Vagina (tissue), 2 donors: ENCODE measurements at regions not wholly inside any gene's neighbourhood (a gene's known extent, or its start where the extent isn't known, plus 50 kb on each side); places are given as distances from the start of the nearest gene placed in this dataset.

Source experiments
- DNase-seq, 2 donors: peaks; one replicate each; pipeline ENCODE4 v3.0.0-alpha.2; 2017; ENCODE audit errors: extremely low spot score in 2 of 2
- H3K27ac ChIP-seq: fragments of 200-600 bp; sonication (generic); one replicate; pipeline ENCODE4 v1.5.1; 2019
- H3K27me3 ChIP-seq: fragments of 200-600 bp; sonication (generic); one replicate; pipeline ENCODE4 v1.5.1; 2019
- H3K36me3 ChIP-seq, 2 donors: fragments of 200-600 bp; sonication (generic); one replicate each; pipeline ENCODE4 v1.5.1; 2017 to 2019
- H3K4me1 ChIP-seq: fragments of 200-600 bp; sonication (generic); one replicate; pipeline ENCODE4 v1.5.1; 2019
- H3K4me3 ChIP-seq, 2 donors: fragments of 200-600 bp; sonication (generic); 1 replicate in 1 of 2; 2 replicates in 1 of 2; pipeline ENCODE4 v1.5.1; 2016 to 2019
- H3K9me3 ChIP-seq: fragments of 200-600 bp; sonication (generic); one replicate; pipeline ENCODE4 v1.5.1; 2019
- POLR2A ChIP-seq, 2 donors: fragments of 450-650 bp; IDR thresholded peaks; one replicate each; pipeline ENCODE4 v1.6.1; 2017; ENCODE audit warnings: antibody characterized with exemption in 2 of 2, mild to moderate bottlenecking in 2 of 2, moderate library complexity in 2 of 2
- POLR2AphosphoS5 ChIP-seq, 2 donors: sonication (generic); formaldehyde crosslinking; IDR thresholded peaks; one replicate each; pipeline ENCODE4 v1.9.0; 2017; ENCODE audit warnings: antibody characterized with exemption in 2 of 2, mild to moderate bottlenecking in 2 of 2, low read depth in 1 of 2; ENCODE audit not compliant: insufficient read depth in 1 of 2
- intact Hi-C: fragments of 100-400 bp; cut with DNase I; formaldehyde crosslinking; loops from one replicate; pipeline ENCODE4 v1.15.1; 2023
- TF ChIP-seq, protein P1 (sequence below), 3 experiments: fragments of 450-650 bp in 2 of 3; fragments of 200-600 bp in 1 of 3; sonication (generic) in 1 of 3; IDR thresholded peaks; one replicate each; pipeline ENCODE4 v1.5.1; 2017 to 2019; ENCODE audit warnings: antibody characterized with exemption in 3 of 3, mild to moderate bottlenecking in 2 of 3, moderate library complexity in 2 of 3

DNA sequence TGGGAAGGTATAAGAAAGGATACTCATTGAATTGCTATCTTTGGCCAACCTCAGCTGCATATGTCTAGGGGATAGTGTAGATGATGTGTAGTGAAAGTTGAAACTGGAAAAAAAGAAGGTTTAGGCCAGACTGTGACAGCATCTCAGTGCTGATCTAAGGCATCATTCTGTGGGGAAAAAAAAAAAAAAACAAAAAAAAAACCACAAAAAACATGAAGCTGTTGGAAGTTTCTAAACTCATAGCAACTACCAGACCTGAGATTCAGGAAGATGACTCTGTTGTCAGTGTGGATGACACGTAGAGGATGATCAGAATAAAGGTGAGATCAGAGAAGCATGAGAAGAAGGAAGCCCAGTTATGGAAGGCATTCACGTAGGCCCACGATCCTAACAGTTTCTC is 100.8 kb upstream of the CNKSR3 start:
- intact Hi-C loops: no loop called here
- TF ChIP-seq, protein P1, sequence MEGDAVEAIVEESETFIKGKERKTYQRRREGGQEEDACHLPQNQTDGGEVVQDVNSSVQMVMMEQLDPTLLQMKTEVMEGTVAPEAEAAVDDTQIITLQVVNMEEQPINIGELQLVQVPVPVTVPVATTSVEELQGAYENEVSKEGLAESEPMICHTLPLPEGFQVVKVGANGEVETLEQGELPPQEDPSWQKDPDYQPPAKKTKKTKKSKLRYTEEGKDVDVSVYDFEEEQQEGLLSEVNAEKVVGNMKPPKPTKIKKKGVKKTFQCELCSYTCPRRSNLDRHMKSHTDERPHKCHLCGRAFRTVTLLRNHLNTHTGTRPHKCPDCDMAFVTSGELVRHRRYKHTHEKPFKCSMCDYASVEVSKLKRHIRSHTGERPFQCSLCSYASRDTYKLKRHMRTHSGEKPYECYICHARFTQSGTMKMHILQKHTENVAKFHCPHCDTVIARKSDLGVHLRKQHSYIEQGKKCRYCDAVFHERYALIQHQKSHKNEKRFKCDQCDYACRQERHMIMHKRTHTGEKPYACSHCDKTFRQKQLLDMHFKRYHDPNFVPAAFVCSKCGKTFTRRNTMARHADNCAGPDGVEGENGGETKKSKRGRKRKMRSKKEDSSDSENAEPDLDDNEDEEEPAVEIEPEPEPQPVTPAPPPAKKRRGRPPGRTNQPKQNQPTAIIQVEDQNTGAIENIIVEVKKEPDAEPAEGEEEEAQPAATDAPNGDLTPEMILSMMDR (IDR thresholded peaks at IDR 0.05): no peak
- TF ChIP-seq POLR2A (IDR thresholded peaks at IDR 0.05) (no peak), POLR2AphosphoS5 (IDR thresholded peaks at IDR 0.05; ENCODE audit: insufficient read depth in 1 of 2, low read depth in 1 of 2) (no peak)
- H3K36me3 ChIP-seq: no peaks in the 10 kb centered on the region
- no peak overlapping the region for H3K4me3 ChIP-seq
- no peak for DNase-seq
- no peaks in the 10 kb centered on the region for H3K27me3 ChIP-seq
- no peaks in the 10 kb centered on the region for H3K9me3 ChIP-seq
- no peak overlapping the region for H3K27ac ChIP-seq
- H3K4me1 ChIP-seq: no peaks in the 10 kb centered on the region

DNA sequence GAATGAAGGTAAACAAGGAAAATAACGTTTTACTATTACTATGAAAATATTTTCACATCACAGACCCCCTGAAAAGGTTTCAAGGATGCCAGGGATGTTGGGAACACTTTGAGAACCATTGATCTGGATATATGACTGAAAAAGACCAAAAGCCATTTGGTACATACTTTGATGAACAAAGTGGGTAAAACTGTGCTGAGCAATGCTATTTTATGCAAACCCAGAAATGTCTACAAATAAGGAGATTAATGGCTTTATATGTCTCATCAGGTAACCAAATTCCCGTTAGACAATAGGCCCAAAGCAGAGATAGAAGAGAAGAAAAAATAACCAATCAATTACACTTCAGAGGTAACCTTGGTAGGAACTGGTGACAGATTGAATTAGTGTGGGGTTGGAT is 101.4 kb upstream of the CNKSR3 start:
- Histone ChIP-seq H3K27me3 (no peaks in the 10 kb centered on the region), H3K4me3 (no peak overlapping the region), H3K9me3 (no peaks in the 10 kb centered on the region), H3K27ac (no peak overlapping the region), H3K4me1 (no peaks in the 10 kb centered on the region), H3K36me3 (no peaks in the 10 kb centered on the region)
- intact Hi-C loops: no loop called here
- DNase-seq: no peak
- TF ChIP-seq, protein P1 (IDR thresholded peaks at IDR 0.05): no peak

DNA sequence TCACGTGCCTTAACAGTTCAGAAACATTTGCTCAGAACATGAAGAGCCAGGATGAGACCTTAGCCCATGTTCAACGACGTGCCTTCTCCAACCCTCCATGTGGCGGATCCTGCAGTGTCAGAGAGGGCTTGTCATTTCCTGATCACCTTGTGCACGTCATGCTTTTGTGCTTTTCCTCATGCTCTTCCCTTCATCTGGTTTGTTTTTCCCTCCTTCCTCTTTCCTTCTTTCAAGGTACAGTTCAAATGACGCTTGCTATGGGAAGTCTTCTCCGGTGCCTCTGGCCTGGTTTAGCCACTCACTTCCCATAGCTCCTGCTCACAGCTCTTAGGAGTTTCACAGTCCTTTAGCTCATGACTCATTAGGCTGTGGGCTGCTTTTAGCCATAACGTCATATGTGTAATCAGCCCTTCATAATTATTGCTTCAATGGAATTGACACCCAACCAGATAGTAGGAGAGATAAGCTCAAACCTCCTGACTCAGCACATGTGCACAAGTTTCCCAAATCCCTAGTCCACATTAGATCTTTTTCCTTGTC is 102.7 kb upstream of the CNKSR3 start:
- H3K27me3 ChIP-seq: no peaks in the 10 kb centered on the region
- no peak for TF ChIP-seq POLR2AphosphoS5 (IDR thresholded peaks at IDR 0.05; ENCODE audit: insufficient read depth in 1 of 2, low read depth in 1 of 2)
- TF ChIP-seq POLR2A (IDR thresholded peaks at IDR 0.05): no peak
- TF ChIP-seq, protein P1 (IDR thresholded peaks at IDR 0.05): no peak
- H3K4me3 ChIP-seq: no peak overlapping the region
- no peak for DNase-seq
- no peaks in the 10 kb centered on the region for H3K36me3 ChIP-seq
- H3K27ac ChIP-seq: no peak overlapping the region
- no peaks in the 10 kb centered on the region for H3K9me3 ChIP-seq
- intact Hi-C loops: no loop called here
- no peaks in the 10 kb centered on the region for H3K4me1 ChIP-seq

DNA sequence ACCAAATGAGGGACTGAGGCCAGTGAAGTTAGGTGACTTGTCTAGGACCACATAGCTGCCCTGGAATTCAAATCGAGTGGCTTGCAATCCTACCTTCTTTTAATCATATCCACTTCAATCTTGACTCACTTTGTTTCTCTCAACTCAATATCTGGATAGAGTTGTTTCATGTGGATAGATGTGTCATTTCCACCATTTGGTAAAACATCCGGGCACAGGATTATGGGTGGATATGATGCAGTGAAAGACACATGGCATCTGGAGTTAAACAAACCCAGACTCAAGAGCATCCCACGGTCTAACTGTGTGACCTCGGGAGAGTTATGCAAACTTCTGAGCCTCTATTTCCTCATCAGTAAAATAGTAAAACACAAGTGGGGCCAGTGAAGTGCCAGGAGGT is 103.6 kb upstream of the CNKSR3 start:
- no peak overlapping the region for H3K4me3 ChIP-seq
- no peaks in the 10 kb centered on the region for H3K4me1 ChIP-seq
- H3K36me3 ChIP-seq: no peaks in the 10 kb centered on the region

DNA sequence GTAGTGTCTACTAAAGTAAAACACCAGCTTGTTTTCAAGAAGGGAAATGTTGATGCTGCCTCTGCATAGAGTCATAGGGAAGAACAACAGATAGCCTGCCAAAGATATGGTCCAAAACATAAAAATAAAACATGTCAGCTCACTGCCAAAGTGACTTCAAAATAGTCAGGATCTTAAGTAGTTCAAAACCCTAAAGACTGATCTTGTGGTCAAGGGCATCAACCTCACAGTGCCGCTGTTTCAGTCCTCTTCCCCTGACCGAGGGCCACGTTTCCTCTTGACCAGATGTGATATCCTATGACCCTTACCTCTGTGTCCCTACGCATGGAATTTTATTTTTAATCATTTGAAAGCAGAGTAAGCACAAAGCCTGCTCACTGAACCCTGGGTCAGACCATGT is 104.2 kb upstream of the CNKSR3 start:
- intact Hi-C loops: no loop called here
- no peak overlapping the region for H3K27ac ChIP-seq

More for the DNA sequence above, 103.6 kb upstream of the CNKSR3 start:
- Histone ChIP-seq H3K27ac (no peak overlapping the region), H3K27me3 (no peaks in the 10 kb centered on the region), H3K9me3 (no peaks in the 10 kb centered on the region)
- no peak for DNase-seq
- TF ChIP-seq, protein P1 (IDR thresholded peaks at IDR 0.05): no peak
- no peak for TF ChIP-seq POLR2AphosphoS5 (IDR thresholded peaks at IDR 0.05; ENCODE audit: insufficient read depth in 1 of 2, low read depth in 1 of 2)
- TF ChIP-seq POLR2A (IDR thresholded peaks at IDR 0.05): no peak
- intact Hi-C loops: no loop called here

More for the DNA sequence above, 104.2 kb upstream of the CNKSR3 start:
- Histone ChIP-seq H3K9me3 (no peaks in the 10 kb centered on the region), H3K36me3 (no peaks in the 10 kb centered on the region), H3K4me3 (no peak overlapping the region), H3K27me3 (no peaks in the 10 kb centered on the region), H3K4me1 (no peaks in the 10 kb centered on the region)
- DNase-seq: no peak
- TF ChIP-seq, protein P1 (IDR thresholded peaks at IDR 0.05): no peak
- TF ChIP-seq POLR2AphosphoS5 (IDR thresholded peaks at IDR 0.05; ENCODE audit: insufficient read depth in 1 of 2, low read depth in 1 of 2): no peak
- no peak for TF ChIP-seq POLR2A (IDR thresholded peaks at IDR 0.05)
